ENCODE measurements at regions not wholly inside any gene's neighbourhood (a gene's known extent, or its start where the extent isn't known, plus 50 kb on each side); places are given as distances from the start of the nearest gene placed in this dataset.

DNA sequence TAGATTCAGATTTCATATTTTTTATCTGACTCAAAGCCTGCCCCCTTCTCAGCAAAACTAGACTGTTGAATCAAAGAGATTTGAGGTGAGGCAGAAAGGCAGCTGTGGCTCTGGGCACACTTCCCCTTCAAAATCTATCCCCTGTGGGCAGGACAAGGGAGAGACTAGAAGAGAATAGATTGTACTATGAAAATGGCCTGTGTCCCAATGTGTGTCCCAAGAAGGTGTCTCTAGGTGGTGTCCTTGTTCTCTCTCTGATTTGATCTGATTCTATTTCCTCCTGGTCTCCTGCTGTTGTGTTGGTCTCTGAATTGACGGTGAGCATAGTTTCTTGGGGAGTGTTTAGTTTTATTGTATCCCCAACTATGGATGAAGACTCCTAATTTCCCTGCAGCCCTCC, 565.8 kb upstream of the ATP2B1 start:
- TF ChIP-seq, protein P1, sequence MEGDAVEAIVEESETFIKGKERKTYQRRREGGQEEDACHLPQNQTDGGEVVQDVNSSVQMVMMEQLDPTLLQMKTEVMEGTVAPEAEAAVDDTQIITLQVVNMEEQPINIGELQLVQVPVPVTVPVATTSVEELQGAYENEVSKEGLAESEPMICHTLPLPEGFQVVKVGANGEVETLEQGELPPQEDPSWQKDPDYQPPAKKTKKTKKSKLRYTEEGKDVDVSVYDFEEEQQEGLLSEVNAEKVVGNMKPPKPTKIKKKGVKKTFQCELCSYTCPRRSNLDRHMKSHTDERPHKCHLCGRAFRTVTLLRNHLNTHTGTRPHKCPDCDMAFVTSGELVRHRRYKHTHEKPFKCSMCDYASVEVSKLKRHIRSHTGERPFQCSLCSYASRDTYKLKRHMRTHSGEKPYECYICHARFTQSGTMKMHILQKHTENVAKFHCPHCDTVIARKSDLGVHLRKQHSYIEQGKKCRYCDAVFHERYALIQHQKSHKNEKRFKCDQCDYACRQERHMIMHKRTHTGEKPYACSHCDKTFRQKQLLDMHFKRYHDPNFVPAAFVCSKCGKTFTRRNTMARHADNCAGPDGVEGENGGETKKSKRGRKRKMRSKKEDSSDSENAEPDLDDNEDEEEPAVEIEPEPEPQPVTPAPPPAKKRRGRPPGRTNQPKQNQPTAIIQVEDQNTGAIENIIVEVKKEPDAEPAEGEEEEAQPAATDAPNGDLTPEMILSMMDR (IDR thresholded peaks at IDR 0.05; ENCODE audit: insufficient read depth, low read length, poor library complexity, severe bottlenecking) = no peak
- no peak for TF ChIP-seq EZH2phosphoT487 (conservative IDR thresholded peaks at IDR 0.05; ENCODE audit: low read length)
